ENCODE measurements at regions not wholly inside any gene's neighbourhood (a gene's known extent, or its start where the extent isn't known, plus 50 kb on each side); places are given as distances from the start of the nearest gene placed in this dataset.
"Not testable (repeated sequence)": the region's sequence is repeated elsewhere in the genome, so short reads cannot be mapped to it uniquely, and the experiment has no call there.

DNA sequence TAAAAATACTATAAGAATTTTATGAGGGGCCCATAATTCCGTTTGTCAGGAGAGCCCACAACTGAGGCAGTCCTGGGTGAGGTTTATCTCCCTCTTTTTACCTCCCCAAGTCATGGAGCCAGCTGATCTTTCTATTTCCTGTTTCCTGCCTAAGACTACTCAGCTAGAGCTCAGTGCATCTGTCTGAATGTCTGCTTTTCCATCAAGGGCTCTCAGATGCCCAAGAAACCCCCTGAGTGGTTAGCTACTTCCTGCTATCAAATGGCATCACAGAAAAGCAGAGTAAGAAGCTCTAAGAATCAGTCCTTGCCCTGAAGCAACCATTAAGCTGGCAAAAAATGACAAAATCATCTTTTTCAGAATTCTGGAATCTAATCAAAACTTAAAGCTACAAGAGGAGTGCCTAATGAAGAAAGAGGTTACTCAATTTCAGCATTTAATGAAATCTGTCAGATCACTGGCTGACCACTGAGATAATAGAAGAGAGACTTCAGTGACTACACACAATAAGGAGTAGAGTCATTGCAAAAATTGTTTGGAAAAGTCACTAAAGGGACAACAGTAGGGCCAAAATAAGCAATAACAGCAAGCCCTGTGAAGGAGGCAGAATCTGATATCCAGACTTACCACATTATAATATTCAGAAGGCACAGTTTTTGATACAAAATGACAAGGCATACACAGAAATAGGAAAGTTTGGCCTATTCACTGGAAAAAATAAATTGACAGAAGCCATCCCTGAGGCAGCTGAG, 150.1 kb downstream of the CYB561 start:
- Histone ChIP-seq H2BK20ac (ENCODE audit: low read depth, low read length, poor library complexity, severe bottlenecking) (no peak overlapping the region), H3K79me2 (ENCODE audit: insufficient read depth, low read length) (no peaks in the 10 kb centered on the region), H4K5ac (ENCODE audit: insufficient read length, low read depth, low read length) (no peak overlapping the region), H4K91ac (ENCODE audit: insufficient read length, low read depth, low read length) (no peak overlapping the region), H3K27ac (ENCODE audit: insufficient read length, low read depth, low read length) (no peak overlapping the region), H2BK5ac (ENCODE audit: insufficient read length, low read length) (no peak overlapping the region), H2AK5ac (ENCODE audit: insufficient read length, low read length) (no peak overlapping the region), H3K56ac (ENCODE audit: insufficient read length, low read depth, low read length) (no peak overlapping the region), H3K23ac (ENCODE audit: insufficient read length, low read depth, low read length) (no peak overlapping the region), H3K79me1 (ENCODE audit: insufficient read depth, low read depth, low read length, poor library complexity, severe bottlenecking) (no peaks in the 10 kb centered on the region), H3K18ac (ENCODE audit: insufficient read length, low read depth, low read length) (no peak overlapping the region), H3K23me2 (ENCODE audit: insufficient read length, low read depth, low read length, poor library complexity, severe bottlenecking) (no peaks in the 10 kb centered on the region), H4K20me1 (ENCODE audit: control insufficient read depth, insufficient read depth, insufficient read length) (no peaks in the 10 kb centered on the region), H4K8ac (replicated peaks; ENCODE audit: insufficient read length, low read depth, low read length) (no peak overlapping the region), H3K27me3 (ENCODE audit: insufficient read depth, low read length) (no peaks in the 10 kb centered on the region), H2BK12ac (ENCODE audit: insufficient read length, low read depth, low read length) (no peak overlapping the region), H3T11ph (ENCODE audit: low read length) (no peak overlapping the region), H3K9me3 (ENCODE audit: control insufficient read depth, low read depth, low read length) (no peaks in the 10 kb centered on the region), H2AFZ (ENCODE audit: low read length) (no peak overlapping the region), H3K14ac (ENCODE audit: insufficient read depth, low read length) (no peak overlapping the region), H2BK15ac (ENCODE audit: low read depth, low read length) (no peak overlapping the region), H3K4me1 (ENCODE audit: insufficient read depth, low read length) (peaks cover 2% of the 10 kb centered on the region; the same call in 1 of the 2 replicates), H3K4ac (ENCODE audit: low read depth, low read length) (no peak overlapping the region), H2BK120ac (ENCODE audit: low read depth, low read length, poor library complexity, severe bottlenecking) (no peak overlapping the region), H3K9ac (ENCODE audit: extremely low read depth, insufficient read length, low read length) (no peak overlapping the region), H3K4me2 (ENCODE audit: insufficient read depth, insufficient read length, low read length) (no peak overlapping the region)
- Mint-ChIP-seq H3K36me3 (ENCODE audit: insufficient read depth in 1 of 3, low read depth in 3 of 3) (peaks cover 8 to 21% (median 9%) of the 10 kb centered on the region in 3 experiments; a peak in 5 of 7 replicates), H3K9me3 (peaks cover 26 to 29% of the 10 kb centered on the region in 2 experiments; a peak in 4 of 5 replicates), H3K4me3 (no peak overlapping the region), H3K27me3 (ENCODE audit: low read depth) (no peaks in the 10 kb centered on the region), H3K27ac (no peak overlapping the region), H3K4me1 (peaks cover 14 to 18% of the 10 kb centered on the region in 2 experiments)
- no peak for DNase-seq
- no CpG with 5 or more reads among the region's 1 CpG for WGBS (ENCODE audit: extremely low coverage, insufficient read length, low lambda C conversion rate)
- TF ChIP-seq CTCF (conservative IDR thresholded peaks at IDR 0.05): no peak

DNA sequence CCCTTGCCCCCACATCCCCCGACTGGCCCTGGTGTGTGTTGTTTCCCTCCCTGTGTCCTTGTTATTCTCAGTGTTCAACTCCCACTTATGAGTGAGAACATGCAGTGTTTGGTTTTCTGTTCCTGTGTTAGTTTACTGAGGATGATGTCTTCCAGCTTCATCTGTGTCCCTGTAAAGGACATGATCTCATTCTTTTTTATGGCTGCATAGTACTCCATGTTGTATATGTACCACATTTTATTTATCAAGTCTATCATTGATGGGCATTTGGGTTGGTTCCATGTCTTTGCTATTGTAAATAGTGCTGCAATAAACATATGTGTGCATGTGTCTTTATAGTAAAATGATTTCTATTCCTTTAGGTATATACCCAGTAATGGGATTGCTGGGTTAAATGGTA, 147.2 kb downstream of the CYB561 start:
- not testable (repeated sequence) for H3K14ac ChIP-seq (ENCODE audit: insufficient read depth, low read length); H3K27me3 Mint-ChIP-seq (ENCODE audit: low read depth); H3K56ac ChIP-seq (ENCODE audit: insufficient read length, low read depth, low read length); H3K18ac ChIP-seq (ENCODE audit: insufficient read length, low read depth, low read length); H2BK5ac ChIP-seq (ENCODE audit: insufficient read length, low read length); H2AK5ac ChIP-seq (ENCODE audit: insufficient read length, low read length); H3K23ac ChIP-seq (ENCODE audit: insufficient read length, low read depth, low read length); H2BK20ac ChIP-seq (ENCODE audit: low read depth, low read length, poor library complexity, severe bottlenecking); H4K20me1 ChIP-seq (ENCODE audit: control insufficient read depth, insufficient read depth, insufficient read length); H3K27me3 ChIP-seq (ENCODE audit: insufficient read depth, low read length); H2AFZ ChIP-seq (ENCODE audit: low read length); H4K91ac ChIP-seq (ENCODE audit: insufficient read length, low read depth, low read length); DNase-seq; H2BK15ac ChIP-seq (ENCODE audit: low read depth, low read length); H2BK120ac ChIP-seq (ENCODE audit: low read depth, low read length, poor library complexity, severe bottlenecking); H3K4me2 ChIP-seq (ENCODE audit: insufficient read depth, insufficient read length, low read length); H3K9me3 ChIP-seq (ENCODE audit: control insufficient read depth, low read depth, low read length); H3K4me1 Mint-ChIP-seq; H2BK12ac ChIP-seq (ENCODE audit: insufficient read length, low read depth, low read length); H3K23me2 ChIP-seq (ENCODE audit: insufficient read length, low read depth, low read length, poor library complexity, severe bottlenecking); H3K4me3 Mint-ChIP-seq; H3K79me2 ChIP-seq (ENCODE audit: insufficient read depth, low read length); H3K9ac ChIP-seq (ENCODE audit: extremely low read depth, insufficient read length, low read length); H3K4ac ChIP-seq (ENCODE audit: low read depth, low read length); H3K4me1 ChIP-seq (ENCODE audit: insufficient read depth, low read length); H3T11ph ChIP-seq (ENCODE audit: low read length); H3K27ac ChIP-seq (ENCODE audit: insufficient read length, low read depth, low read length); H4K8ac ChIP-seq (replicated peaks; ENCODE audit: insufficient read length, low read depth, low read length); H4K5ac ChIP-seq (ENCODE audit: insufficient read length, low read depth, low read length); H3K27ac Mint-ChIP-seq; H3K79me1 ChIP-seq (ENCODE audit: insufficient read depth, low read depth, low read length, poor library complexity, severe bottlenecking)
- H3K36me3 Mint-ChIP-seq (ENCODE audit: insufficient read depth in 1 of 3, low read depth in 3 of 3): peaks cover 8 to 21% (median 16%) of the 10 kb centered on the region in 3 experiments; a peak in 6 of 7 replicates
- peaks cover 26 to 37% of the 10 kb centered on the region in 2 experiments; a peak in 4 of 5 replicates for H3K9me3 Mint-ChIP-seq
- whole genome bisulfite sequencing (ENCODE audit: extremely low coverage, insufficient read length, low lambda C conversion rate): no CpG with 5 or more reads among the region's 1 CpG
